GM18519 (cell line): ENCODE measurements at regions not wholly inside any gene's neighbourhood (a gene's known extent, or its start where the extent isn't known, plus 50 kb on each side); places are given as distances from the start of the nearest gene placed in this dataset.
"Not testable (repeated sequence)": the region's sequence is repeated elsewhere in the genome, so short reads cannot be mapped to it uniquely, and the experiment has no call there.

Experiments used
- ATAC-seq: cut with Tn5 transposase; IDR thresholded peaks from one replicate; pipeline ENCODE4 v1.9.1; 2021; ENCODE audit warnings: mild to moderate bottlenecking, moderate library complexity; ENCODE audit not compliant: unreplicated experiment, low FRiP score

- no peak for ATAC-seq
Measured at GRCh38 chr1:187985145-187985896, 1156.6 kb downstream of the PLA2G4A start.

GRCh38 chr1:187985897-187986654, 1157.3 kb downstream of the PLA2G4A start:
- ATAC-seq = peak; percentile 66

- no peak for ATAC-seq
Measured at GRCh38 chr1:187987236-187987776, 1158.6 kb downstream of the PLA2G4A start.

- no peak for ATAC-seq
Measured at GRCh38 chr1:187991944-187992343, 1163.2 kb downstream of the PLA2G4A start.

- no peak for ATAC-seq
Measured at GRCh38 chr1:187996780-187997179, 1168.0 kb downstream of the PLA2G4A start.

- no peak for ATAC-seq
Measured at GRCh38 chr1:187999973-188000372, 1171.2 kb downstream of the PLA2G4A start.

- not testable (repeated sequence) for ATAC-seq
Measured at GRCh38 chr1:188003687-188004086, 1174.9 kb downstream of the PLA2G4A start.

- ATAC-seq = no peak
Measured at GRCh38 chr1:188004849-188005248, 1176.1 kb downstream of the PLA2G4A start.

GRCh38 chr1:188006354-188006753, 1177.6 kb downstream of the PLA2G4A start:
- ATAC-seq = no peak

- not testable (repeated sequence) for ATAC-seq
Measured at GRCh38 chr1:188013222-188013849, 1184.6 kb downstream of the PLA2G4A start.

- ATAC-seq = no peak
Measured at GRCh38 chr1:188017921-188018320, 1189.2 kb downstream of the PLA2G4A start.

GRCh38 chr1:188022661-188023060, 1193.9 kb downstream of the PLA2G4A start:
- ATAC-seq = no peak

- no peak for ATAC-seq
Measured at GRCh38 chr1:188023206-188023605, 1194.5 kb downstream of the PLA2G4A start.

- peak; percentile 77 for ATAC-seq
Measured at GRCh38 chr1:188027613-188028012, 1198.9 kb downstream of the PLA2G4A start.

- ATAC-seq = not testable (repeated sequence)
Measured at GRCh38 chr1:188037572-188037971, 1208.8 kb downstream of the PLA2G4A start.

- no peak for ATAC-seq
Measured at GRCh38 chr1:188043536-188044245, 1214.9 kb downstream of the PLA2G4A start.

GRCh38 chr1:188050250-188050649, 1221.5 kb downstream of the PLA2G4A start:
- ATAC-seq = no peak

GRCh38 chr1:188056011-188056410, 1227.3 kb downstream of the PLA2G4A start:
- no peak for ATAC-seq

GRCh38 chr1:188058801-188059200, 1230.1 kb downstream of the PLA2G4A start:
- no peak for ATAC-seq

- ATAC-seq = no peak
Measured at GRCh38 chr1:188061881-188062280, 1233.1 kb downstream of the PLA2G4A start.
